ENCODE measurements at regions not wholly inside any gene's neighbourhood (a gene's known extent, or its start where the extent isn't known, plus 50 kb on each side); places are given as distances from the start of the nearest gene placed in this dataset.

DNA sequence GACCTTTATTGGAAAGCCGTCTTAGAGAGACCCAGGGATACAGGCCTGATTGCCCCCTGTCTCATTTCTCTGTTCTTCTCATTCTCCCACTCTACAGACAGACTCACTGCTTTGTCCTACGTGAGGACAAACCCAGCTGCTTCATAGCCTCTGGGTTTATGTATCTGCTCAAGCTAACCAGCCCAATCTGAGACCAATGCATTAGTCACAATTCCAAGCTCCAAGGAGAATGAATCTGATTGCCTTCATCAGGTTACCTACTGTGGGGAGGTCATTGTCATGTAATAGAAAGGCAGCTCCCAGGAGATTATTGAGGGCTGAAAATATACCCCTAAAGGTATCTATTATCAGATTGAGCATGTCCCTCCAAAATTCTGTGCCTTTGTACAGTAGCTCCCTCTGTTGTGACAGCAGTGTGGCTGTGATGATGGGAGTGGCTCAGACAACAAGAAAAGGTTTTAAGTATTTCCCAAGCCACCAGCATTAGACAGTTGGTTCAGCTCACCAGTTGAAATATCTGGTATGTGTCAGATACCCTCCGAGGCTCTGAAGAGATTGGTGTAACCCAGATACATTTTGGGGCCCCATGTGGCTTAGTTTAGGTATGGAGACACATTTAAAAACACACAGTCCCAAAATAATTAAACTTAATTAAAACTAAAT is 123.1 kb upstream of the EEPD1 start:
- no peaks in the 10 kb centered on the region for H3K36me3 ChIP-seq (replicated peaks in 1 of 2)
- no peaks in the 10 kb centered on the region for H3K9me3 ChIP-seq (replicated peaks in 1 of 3)
- no peak for DNase-seq
- TF ChIP-seq POLR2A (IDR thresholded peaks at IDR 0.05) (no peak), CTCF (IDR thresholded peaks at IDR 0.05) (no peak)
- no peak overlapping the region for H3K4me3 ChIP-seq
- H3K4me1 ChIP-seq (replicated peaks in 1 of 2): no peaks in the 10 kb centered on the region
- intact Hi-C loops (cut with DNase I): no loop called here
- no peaks in the 10 kb centered on the region for H3K27me3 ChIP-seq
- no peak overlapping the region for H3K27ac ChIP-seq
- 83 to 95% (median 86%) methylated on average over 3 of the region's 3 CpGs for WGBS, 4 donors

GRCh38 chr7:36032361-36032818 is 120.7 kb upstream of the EEPD1 start:
- no peak for DNase-seq
- H3K27ac ChIP-seq: no peak overlapping the region
- no peaks in the 10 kb centered on the region for H3K36me3 ChIP-seq (replicated peaks in 1 of 2)
- no peaks in the 10 kb centered on the region for H3K9me3 ChIP-seq (replicated peaks in 1 of 3)
- no peaks in the 10 kb centered on the region for H3K27me3 ChIP-seq
- intact Hi-C loops (cut with DNase I): no loop called here
- H3K4me3 ChIP-seq: no peak overlapping the region
- 63 to 77% (median 69%) methylated on average over 5 of the region's 5 CpGs for WGBS, 4 donors
- H3K4me1 ChIP-seq (replicated peaks in 1 of 2): peaks cover 11 to 14% of the 10 kb centered on the region in 2 donors
- TF ChIP-seq CTCF (IDR thresholded peaks at IDR 0.05): no peak
- no peak for TF ChIP-seq POLR2A (IDR thresholded peaks at IDR 0.05)

DNA sequence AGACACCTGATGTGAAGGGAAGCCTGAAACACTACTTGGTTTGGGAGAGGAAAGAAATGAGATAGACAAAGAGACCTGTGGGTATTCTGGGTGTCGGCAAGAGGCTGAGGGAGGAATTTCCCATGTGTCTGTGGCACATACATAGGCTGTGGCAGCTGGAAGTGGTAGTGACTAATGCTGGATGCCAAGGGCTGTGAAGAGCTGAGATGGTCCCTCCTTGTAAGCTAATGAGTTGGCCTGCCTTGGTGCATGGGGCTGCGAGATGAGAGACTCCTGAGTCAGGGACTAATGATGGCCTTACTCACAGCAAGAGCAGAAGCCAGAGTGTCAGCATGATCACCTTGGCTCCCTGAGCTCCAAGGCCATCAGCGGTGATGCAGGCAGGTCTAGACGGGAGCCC is 119.0 kb upstream of the EEPD1 start:
- no peaks in the 10 kb centered on the region for H3K36me3 ChIP-seq (replicated peaks in 1 of 2)

DNA sequence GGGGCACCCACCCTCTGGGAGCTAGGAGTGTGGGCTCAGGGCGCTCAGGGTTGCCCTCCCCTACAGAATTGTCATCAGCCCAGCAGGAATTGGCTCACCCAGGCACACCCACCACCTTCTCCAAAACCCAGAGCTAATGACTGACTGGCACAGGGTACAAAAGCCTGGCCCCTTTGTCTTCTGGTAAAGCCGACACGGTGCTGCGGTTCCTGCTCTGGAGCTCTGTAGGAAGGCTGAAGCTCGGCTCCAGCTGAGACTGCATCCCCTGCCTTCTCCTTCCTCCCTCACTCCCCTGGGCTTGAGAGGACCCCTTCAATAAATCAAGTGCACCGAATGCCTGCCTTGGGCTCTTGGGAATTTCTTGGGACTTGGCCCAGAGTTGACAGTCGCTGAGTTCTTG is 117.9 kb upstream of the EEPD1 start:
- Histone ChIP-seq H3K27ac (no peak overlapping the region), H3K36me3 (replicated peaks in 1 of 2) (no peaks in the 10 kb centered on the region), H3K9me3 (replicated peaks in 1 of 3) (no peaks in the 10 kb centered on the region), H3K27me3 (no peaks in the 10 kb centered on the region), H3K4me3 (no peak overlapping the region), H3K4me1 (replicated peaks in 1 of 2) (peaks cover 11 to 23% of the 10 kb centered on the region in 2 donors)
- TF ChIP-seq CTCF (IDR thresholded peaks at IDR 0.05): no peak
- TF ChIP-seq POLR2A (IDR thresholded peaks at IDR 0.05): no peak
- WGBS, 4 donors: 77 to 95% (median 89%) methylated on average over 4 to 7 of the region's 7 CpGs
- intact Hi-C loops (cut with DNase I): no loop called here
- no peak for DNase-seq

More for the DNA sequence above, 119.0 kb upstream of the EEPD1 start:
- intact Hi-C loops (cut with DNase I): no loop called here
- Histone ChIP-seq H3K27ac (no peak overlapping the region), H3K9me3 (replicated peaks in 1 of 3) (no peaks in the 10 kb centered on the region), H3K4me3 (no peak overlapping the region), H3K27me3 (no peaks in the 10 kb centered on the region), H3K4me1 (replicated peaks in 1 of 2) (peaks cover 11 to 23% of the 10 kb centered on the region in 2 donors)
- 60 to 83% (median 74%) methylated on average over 2 to 4 of the region's 4 CpGs for WGBS, 4 donors
- TF ChIP-seq POLR2A (IDR thresholded peaks at IDR 0.05) (no peak), CTCF (IDR thresholded peaks at IDR 0.05) (no peak)
- no peak for DNase-seq

Measured in adrenal gland (tissue), 9 donors.